ENCODE measurements at regions not wholly inside any gene's neighbourhood (a gene's known extent, or its start where the extent isn't known, plus 50 kb on each side); places are given as distances from the start of the nearest gene placed in this dataset.

DNA sequence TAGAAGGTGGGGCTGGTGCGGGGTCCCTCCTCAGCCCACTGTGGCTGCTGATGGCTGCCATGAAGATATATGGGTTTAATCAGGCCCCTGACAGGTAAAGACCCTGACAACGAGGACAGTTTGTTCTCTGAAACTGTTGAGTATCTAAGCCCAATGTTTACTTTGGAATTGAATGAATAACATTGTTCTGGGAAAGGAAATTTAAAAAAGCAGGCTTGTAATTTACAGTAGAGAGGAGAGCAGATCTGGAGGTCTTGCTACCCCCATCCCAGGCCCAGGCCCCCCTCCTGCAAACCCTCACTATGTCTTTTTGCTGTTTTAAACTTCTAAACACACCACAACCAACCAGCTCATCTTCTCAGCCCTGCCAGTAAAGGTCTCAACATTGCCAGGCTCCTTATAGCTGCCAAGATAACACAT lies 171.3 kb downstream of the CDC5L start:
- TF ChIP-seq, protein P1, sequence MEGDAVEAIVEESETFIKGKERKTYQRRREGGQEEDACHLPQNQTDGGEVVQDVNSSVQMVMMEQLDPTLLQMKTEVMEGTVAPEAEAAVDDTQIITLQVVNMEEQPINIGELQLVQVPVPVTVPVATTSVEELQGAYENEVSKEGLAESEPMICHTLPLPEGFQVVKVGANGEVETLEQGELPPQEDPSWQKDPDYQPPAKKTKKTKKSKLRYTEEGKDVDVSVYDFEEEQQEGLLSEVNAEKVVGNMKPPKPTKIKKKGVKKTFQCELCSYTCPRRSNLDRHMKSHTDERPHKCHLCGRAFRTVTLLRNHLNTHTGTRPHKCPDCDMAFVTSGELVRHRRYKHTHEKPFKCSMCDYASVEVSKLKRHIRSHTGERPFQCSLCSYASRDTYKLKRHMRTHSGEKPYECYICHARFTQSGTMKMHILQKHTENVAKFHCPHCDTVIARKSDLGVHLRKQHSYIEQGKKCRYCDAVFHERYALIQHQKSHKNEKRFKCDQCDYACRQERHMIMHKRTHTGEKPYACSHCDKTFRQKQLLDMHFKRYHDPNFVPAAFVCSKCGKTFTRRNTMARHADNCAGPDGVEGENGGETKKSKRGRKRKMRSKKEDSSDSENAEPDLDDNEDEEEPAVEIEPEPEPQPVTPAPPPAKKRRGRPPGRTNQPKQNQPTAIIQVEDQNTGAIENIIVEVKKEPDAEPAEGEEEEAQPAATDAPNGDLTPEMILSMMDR (IDR thresholded peaks at IDR 0.05), result no peak
- TF ChIP-seq, protein P2, sequence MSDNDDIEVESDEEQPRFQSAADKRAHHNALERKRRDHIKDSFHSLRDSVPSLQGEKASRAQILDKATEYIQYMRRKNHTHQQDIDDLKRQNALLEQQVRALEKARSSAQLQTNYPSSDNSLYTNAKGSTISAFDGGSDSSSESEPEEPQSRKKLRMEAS (CRISPR knock-in tag; IDR thresholded peaks at IDR 0.05), result no peak
- TF ChIP-seq HMGA2 (CRISPR knock-in tag; IDR thresholded peaks at IDR 0.05), result no peak
- TF ChIP-seq ATF1 (CRISPR knock-in tag; IDR thresholded peaks at IDR 0.05), result no peak
- TF ChIP-seq CBFB (CRISPR knock-in tag; IDR thresholded peaks at IDR 0.05; ENCODE audit: low read depth), result no peak
- TF ChIP-seq, protein P3, sequence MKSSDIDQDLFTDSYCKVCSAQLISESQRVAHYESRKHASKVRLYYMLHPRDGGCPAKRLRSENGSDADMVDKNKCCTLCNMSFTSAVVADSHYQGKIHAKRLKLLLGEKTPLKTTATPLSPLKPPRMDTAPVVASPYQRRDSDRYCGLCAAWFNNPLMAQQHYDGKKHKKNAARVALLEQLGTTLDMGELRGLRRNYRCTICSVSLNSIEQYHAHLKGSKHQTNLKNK (CRISPR knock-in tag; IDR thresholded peaks at IDR 0.05), result no peak
- no peak for TF ChIP-seq CREM (CRISPR knock-in tag; IDR thresholded peaks at IDR 0.05)
- TF ChIP-seq ZNF138 (CRISPR knock-in tag; conservative IDR thresholded peaks at IDR 0.05), result no peak
- TF ChIP-seq, protein P4, sequence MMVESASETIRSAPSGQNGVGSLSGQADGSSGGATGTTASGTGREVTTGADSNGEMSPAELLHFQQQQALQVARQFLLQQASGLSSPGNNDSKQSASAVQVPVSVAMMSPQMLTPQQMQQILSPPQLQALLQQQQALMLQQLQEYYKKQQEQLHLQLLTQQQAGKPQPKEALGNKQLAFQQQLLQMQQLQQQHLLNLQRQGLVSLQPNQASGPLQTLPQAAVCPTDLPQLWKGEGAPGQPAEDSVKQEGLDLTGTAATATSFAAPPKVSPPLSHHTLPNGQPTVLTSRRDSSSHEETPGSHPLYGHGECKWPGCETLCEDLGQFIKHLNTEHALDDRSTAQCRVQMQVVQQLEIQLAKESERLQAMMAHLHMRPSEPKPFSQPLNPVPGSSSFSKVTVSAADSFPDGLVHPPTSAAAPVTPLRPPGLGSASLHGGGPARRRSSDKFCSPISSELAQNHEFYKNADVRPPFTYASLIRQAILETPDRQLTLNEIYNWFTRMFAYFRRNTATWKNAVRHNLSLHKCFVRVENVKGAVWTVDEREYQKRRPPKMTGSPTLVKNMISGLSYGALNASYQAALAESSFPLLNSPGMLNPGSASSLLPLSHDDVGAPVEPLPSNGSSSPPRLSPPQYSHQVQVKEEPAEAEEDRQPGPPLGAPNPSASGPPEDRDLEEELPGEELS (CRISPR knock-in tag; IDR thresholded peaks at IDR 0.05), result no peak
- TF ChIP-seq, protein P5, sequence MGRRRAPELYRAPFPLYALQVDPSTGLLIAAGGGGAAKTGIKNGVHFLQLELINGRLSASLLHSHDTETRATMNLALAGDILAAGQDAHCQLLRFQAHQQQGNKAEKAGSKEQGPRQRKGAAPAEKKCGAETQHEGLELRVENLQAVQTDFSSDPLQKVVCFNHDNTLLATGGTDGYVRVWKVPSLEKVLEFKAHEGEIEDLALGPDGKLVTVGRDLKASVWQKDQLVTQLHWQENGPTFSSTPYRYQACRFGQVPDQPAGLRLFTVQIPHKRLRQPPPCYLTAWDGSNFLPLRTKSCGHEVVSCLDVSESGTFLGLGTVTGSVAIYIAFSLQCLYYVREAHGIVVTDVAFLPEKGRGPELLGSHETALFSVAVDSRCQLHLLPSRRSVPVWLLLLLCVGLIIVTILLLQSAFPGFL (CRISPR knock-in tag; IDR thresholded peaks at IDR 0.05; ENCODE audit: borderline replicate concordance), result no peak
